HEK293T (cell line): ENCODE measurements at regions not wholly inside any gene's neighbourhood (a gene's known extent, or its start where the extent isn't known, plus 50 kb on each side); places are given as distances from the start of the nearest gene placed in this dataset.

Experiments
- CTCF ChIA-PET: fragments of 350-600 bp; formaldehyde crosslinking; extraction: SDS; loops from one replicate; lab custom pipeline; 2021; ENCODE audit warnings: antibody characterized with exemption, inconsistent platforms; lab: Yijun Ruan, JAX
- POLR2A ChIA-PET: fragments of 350-600 bp; formaldehyde crosslinking; extraction: SDS; loops from one replicate; lab custom pipeline; 2020; ENCODE audit warnings: antibody characterized with exemption, inconsistent platforms; lab: Yijun Ruan, JAX
- DNase-seq: peaks from one replicate; pipeline ENCODE4 v3.0.0; 2012; ENCODE audit warnings: mixed read lengths; ENCODE audit errors: extremely low spot score
- ARNT ChIP-seq: fragments of 450-650 bp; IDR thresholded peaks from 2 replicates; pipeline ENCODE4 v1.6.1; 2017; ENCODE audit warnings: mild to moderate bottlenecking
- BHLHE40 ChIP-seq: fragments of 450-650 bp; IDR thresholded peaks from 2 replicates; pipeline ENCODE4 v1.6.1; 2016; ENCODE audit warnings: mild to moderate bottlenecking, moderate library complexity, borderline replicate concordance
- CTBP1 ChIP-seq: fragments of 450-650 bp; IDR thresholded peaks from 2 replicates; pipeline ENCODE4 v1.6.1; 2016; ENCODE audit warnings: borderline replicate concordance
- ELF4 ChIP-seq: fragments of 450-650 bp; IDR thresholded peaks from 2 replicates; pipeline ENCODE4 v1.6.1; 2017; ENCODE audit warnings: antibody characterized with exemption
- FOXA1 ChIP-seq: fragments of 450-650 bp; IDR thresholded peaks from 2 replicates; pipeline ENCODE4 v1.6.1; 2016; ENCODE audit warnings: mild to moderate bottlenecking
- FOXK2 ChIP-seq: fragments of 450-650 bp; IDR thresholded peaks from 2 replicates; pipeline ENCODE4 v1.6.1; 2016; ENCODE audit warnings: mild to moderate bottlenecking
- FOXM1 ChIP-seq: fragments of 450-650 bp; IDR thresholded peaks from 2 replicates; pipeline ENCODE4 v1.6.1; 2017; ENCODE audit warnings: mild to moderate bottlenecking, borderline replicate concordance
- HDGF ChIP-seq: fragments of 450-650 bp; IDR thresholded peaks from 2 replicates; pipeline ENCODE4 v1.6.1; 2017; ENCODE audit warnings: antibody characterized with exemption, borderline replicate concordance
- L3MBTL2 ChIP-seq: fragments of 450-650 bp; conservative IDR thresholded peaks from 2 replicates; pipeline ENCODE4 v1.6.1; 2016; ENCODE audit warnings: mild to moderate bottlenecking
- LEF1 ChIP-seq: fragments of 450-650 bp; IDR thresholded peaks from 2 replicates; pipeline ENCODE4 v1.6.1; 2017; ENCODE audit warnings: mild to moderate bottlenecking, borderline replicate concordance
- NFRKB ChIP-seq: fragments of 450-650 bp; IDR thresholded peaks from 2 replicates; pipeline ENCODE4 v1.6.1; 2016; ENCODE audit warnings: mild to moderate bottlenecking, moderate library complexity
- PKNOX1 ChIP-seq: fragments of 450-650 bp; IDR thresholded peaks from 2 replicates; pipeline ENCODE4 v1.6.1; 2016
- SP1 ChIP-seq: fragments of 450-650 bp; IDR thresholded peaks from 2 replicates; pipeline ENCODE4 v1.6.1; 2017
- SUZ12 ChIP-seq: fragments of 450-650 bp; IDR thresholded peaks from 2 replicates; pipeline ENCODE4 v1.6.1; 2016; ENCODE audit warnings: mild to moderate bottlenecking
- TARDBP ChIP-seq: fragments of 450-650 bp; IDR thresholded peaks from 2 replicates; pipeline ENCODE4 v1.6.1; 2016
- ZNF384 ChIP-seq: fragments of 450-650 bp; IDR thresholded peaks from 2 replicates; pipeline ENCODE4 v1.6.1; 2016

GRCh38 chr9:28079677-28080076 lies 506.4 kb upstream of the C9orf72 start:
- ChIA-PET CTCF (no interaction called here), POLR2A (no interaction called here)
- DNase-seq, result no peak

GRCh38 chr9:28082671-28083070 lies 509.4 kb upstream of the C9orf72 start:
- DNase-seq, result no peak
- no peak for TF ChIP-seq FOXM1
- no peak for TF ChIP-seq FOXA1
- no peak for TF ChIP-seq TARDBP
- TF ChIP-seq NFRKB, result no peak
- TF ChIP-seq PKNOX1, result no peak
- no peak for TF ChIP-seq BHLHE40
- TF ChIP-seq SUZ12, result no peak
- TF ChIP-seq L3MBTL2, result no peak
- no peak for TF ChIP-seq FOXK2
- TF ChIP-seq CTBP1, result no peak
- no peak for TF ChIP-seq ARNT
- TF ChIP-seq SP1, result no peak
- TF ChIP-seq ZNF384, result no peak
- TF ChIP-seq HDGF, result no peak
- no peak for TF ChIP-seq LEF1
- TF ChIP-seq ELF4, result no peak
- ChIA-PET POLR2A (no interaction called here), CTCF (no interaction called here)

More at GRCh38 chr9:28079677-28080076, 506.4 kb upstream of the C9orf72 start:
- no peak for TF ChIP-seq L3MBTL2
- no peak for TF ChIP-seq LEF1
- no peak for TF ChIP-seq ZNF384
- no peak for TF ChIP-seq SUZ12
- TF ChIP-seq NFRKB, result no peak
- TF ChIP-seq BHLHE40, result no peak
- TF ChIP-seq PKNOX1, result no peak
- no peak for TF ChIP-seq TARDBP
- TF ChIP-seq FOXM1, result no peak
- no peak for TF ChIP-seq FOXA1
- TF ChIP-seq ELF4, result no peak
- TF ChIP-seq HDGF, result no peak
- TF ChIP-seq FOXK2, result no peak
- no peak for TF ChIP-seq ARNT

- ChIA-PET POLR2A (no interaction called here), CTCF (no interaction called here)
- DNase-seq, result no peak
- TF ChIP-seq PKNOX1, result no peak
- TF ChIP-seq L3MBTL2, result no peak
- no peak for TF ChIP-seq LEF1
- TF ChIP-seq SUZ12, result no peak
- no peak for TF ChIP-seq SP1
- no peak for TF ChIP-seq BHLHE40
- TF ChIP-seq FOXM1, result no peak
Measured at GRCh38 chr9:28086881-28087280, 513.6 kb upstream of the C9orf72 start.

- CTCF ChIA-PET, result no interaction called here
- no peak for DNase-seq
- TF ChIP-seq HDGF, result no peak
- TF ChIP-seq ZNF384, result no peak
- no peak for TF ChIP-seq PKNOX1
- no peak for TF ChIP-seq SUZ12
- TF ChIP-seq FOXK2, result no peak
- POLR2A ChIA-PET, result no interaction called here
Measured at GRCh38 chr9:28092981-28093936, 520.0 kb upstream of the C9orf72 start.

GRCh38 chr9:28101509-28101908 lies 528.2 kb upstream of the C9orf72 start:
- POLR2A ChIA-PET, result no interaction called here
- DNase-seq, result no peak
- TF ChIP-seq SP1, result no peak
- TF ChIP-seq ZNF384, result no peak
- TF ChIP-seq BHLHE40, result no peak
- TF ChIP-seq TARDBP, result no peak
- TF ChIP-seq FOXM1, result no peak
- no peak for TF ChIP-seq L3MBTL2
- TF ChIP-seq ELF4, result no peak
- TF ChIP-seq FOXK2, result no peak
- TF ChIP-seq SUZ12, result no peak
- CTCF ChIA-PET, result no interaction called here

DNA sequence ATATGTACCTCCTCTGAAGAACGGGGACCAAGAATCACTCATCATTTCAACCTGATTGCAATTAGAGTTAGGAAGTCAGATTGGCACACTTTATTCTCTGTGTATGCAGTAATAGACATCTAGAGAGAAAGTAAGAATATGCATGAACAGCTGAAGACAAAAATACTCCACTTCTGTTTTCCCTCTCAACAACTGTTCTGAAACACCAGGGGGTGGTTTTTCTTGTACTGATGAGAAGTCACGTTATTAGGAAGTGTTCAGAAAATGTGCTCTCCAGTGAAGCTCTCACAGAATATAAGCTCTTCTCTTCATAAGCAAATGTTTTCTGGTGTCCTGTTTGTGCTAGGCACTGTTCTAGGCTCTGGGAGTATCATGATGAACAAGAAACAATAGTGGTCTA lies 531.7 kb upstream of the C9orf72 start:
- ChIA-PET CTCF (no interaction called here), POLR2A (no interaction called here)
- TF ChIP-seq ZNF384 (no peak), L3MBTL2 (no peak), ELF4 (no peak), FOXK2 (no peak), NFRKB (no peak), SUZ12 (no peak), SP1 (no peak), BHLHE40 (no peak), ARNT (no peak), FOXA1 (no peak), HDGF (no peak), CTBP1 (no peak), TARDBP (no peak), FOXM1 (no peak), LEF1 (no peak), PKNOX1 (no peak)
- no peak for DNase-seq
